GM12874 (cell line): ENCODE measurements at regions not wholly inside any gene's neighbourhood (a gene's known extent, or its start where the extent isn't known, plus 50 kb on each side); places are given as distances from the start of the nearest gene placed in this dataset.

ENCODE experiments used
- TF ChIP-seq, protein P1 (sequence below): IDR thresholded peaks from 2 replicates; pipeline ENCODE4 v1.5.1; 2011; ENCODE audit warnings: low read depth, mild to moderate bottlenecking, control low read depth, low read length, moderate library complexity; ENCODE audit not compliant: insufficient read depth

- TF ChIP-seq, protein P1, sequence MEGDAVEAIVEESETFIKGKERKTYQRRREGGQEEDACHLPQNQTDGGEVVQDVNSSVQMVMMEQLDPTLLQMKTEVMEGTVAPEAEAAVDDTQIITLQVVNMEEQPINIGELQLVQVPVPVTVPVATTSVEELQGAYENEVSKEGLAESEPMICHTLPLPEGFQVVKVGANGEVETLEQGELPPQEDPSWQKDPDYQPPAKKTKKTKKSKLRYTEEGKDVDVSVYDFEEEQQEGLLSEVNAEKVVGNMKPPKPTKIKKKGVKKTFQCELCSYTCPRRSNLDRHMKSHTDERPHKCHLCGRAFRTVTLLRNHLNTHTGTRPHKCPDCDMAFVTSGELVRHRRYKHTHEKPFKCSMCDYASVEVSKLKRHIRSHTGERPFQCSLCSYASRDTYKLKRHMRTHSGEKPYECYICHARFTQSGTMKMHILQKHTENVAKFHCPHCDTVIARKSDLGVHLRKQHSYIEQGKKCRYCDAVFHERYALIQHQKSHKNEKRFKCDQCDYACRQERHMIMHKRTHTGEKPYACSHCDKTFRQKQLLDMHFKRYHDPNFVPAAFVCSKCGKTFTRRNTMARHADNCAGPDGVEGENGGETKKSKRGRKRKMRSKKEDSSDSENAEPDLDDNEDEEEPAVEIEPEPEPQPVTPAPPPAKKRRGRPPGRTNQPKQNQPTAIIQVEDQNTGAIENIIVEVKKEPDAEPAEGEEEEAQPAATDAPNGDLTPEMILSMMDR, result no peak
These were observed 674.0 kb downstream of the PLCL1 start for GRCh38 chr2:198478361-198478760.

- TF ChIP-seq, protein P1, result no peak
These were observed 671.6 kb downstream of the PLCL1 start for GRCh38 chr2:198476007-198476406.

DNA sequence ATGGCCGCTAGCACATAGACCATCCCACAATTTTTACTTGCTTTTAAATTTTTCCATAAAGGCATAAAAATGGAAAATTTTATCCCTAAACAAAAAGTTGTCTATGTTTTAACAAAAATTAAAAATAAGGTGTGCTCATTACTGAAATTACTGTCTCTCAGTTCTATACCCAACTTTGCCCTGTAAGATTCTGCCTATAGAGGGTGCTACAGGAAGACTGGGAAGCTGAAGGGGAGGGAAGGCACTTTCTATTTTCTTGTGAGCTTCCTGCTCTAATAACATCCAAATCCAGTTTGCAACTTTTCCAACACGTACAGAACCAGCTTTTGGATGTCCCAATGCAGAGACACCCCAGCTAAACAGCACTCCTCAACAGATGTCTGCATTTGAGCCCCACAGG is 666.9 kb downstream of the PLCL1 start:
- TF ChIP-seq, protein P1, result peak; percentile 32; the same call in 1 of the 2 replicates

DNA sequence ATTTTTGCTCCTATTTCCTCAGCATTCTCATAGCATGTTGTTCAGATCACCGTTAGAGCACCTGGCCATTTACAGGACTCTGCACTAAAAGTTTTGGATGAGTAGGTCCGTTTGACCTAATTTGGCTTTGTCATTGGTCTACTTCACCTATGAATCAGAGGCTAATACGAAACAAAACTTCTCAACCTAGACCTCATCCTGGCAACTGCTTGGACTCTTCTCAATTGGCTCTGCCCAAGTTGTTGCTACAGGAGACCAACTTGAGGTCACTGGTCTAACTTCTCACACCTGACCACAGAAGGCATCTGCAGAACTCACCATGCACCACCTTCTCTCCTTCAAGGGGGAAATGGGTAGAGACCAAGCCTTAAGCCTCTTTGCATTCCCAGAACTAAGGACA is 663.7 kb downstream of the PLCL1 start:
- TF ChIP-seq, protein P1, result no peak

- TF ChIP-seq, protein P1, result no peak
These were observed 661.6 kb downstream of the PLCL1 start for GRCh38 chr2:198465970-198466369.

DNA sequence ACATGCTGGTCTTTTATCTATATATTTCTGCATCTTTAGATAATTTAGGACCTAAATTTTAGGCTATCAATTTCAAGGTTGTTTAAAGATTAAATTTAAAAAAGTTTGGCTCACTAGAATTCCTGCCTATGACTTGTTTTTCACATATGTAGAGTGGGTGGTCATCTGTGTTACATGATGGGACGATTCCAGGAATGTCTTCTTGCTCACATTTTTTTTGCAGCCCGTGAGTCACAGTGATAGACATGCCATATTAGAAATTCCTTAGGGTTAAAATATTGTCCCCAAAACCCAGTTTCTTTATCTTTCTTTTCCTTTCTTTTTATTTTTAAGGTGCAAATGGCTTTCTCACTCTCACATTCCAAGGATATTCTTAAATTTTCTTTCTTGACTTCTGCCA is 652.0 kb downstream of the PLCL1 start:
- TF ChIP-seq, protein P1, result no peak

DNA sequence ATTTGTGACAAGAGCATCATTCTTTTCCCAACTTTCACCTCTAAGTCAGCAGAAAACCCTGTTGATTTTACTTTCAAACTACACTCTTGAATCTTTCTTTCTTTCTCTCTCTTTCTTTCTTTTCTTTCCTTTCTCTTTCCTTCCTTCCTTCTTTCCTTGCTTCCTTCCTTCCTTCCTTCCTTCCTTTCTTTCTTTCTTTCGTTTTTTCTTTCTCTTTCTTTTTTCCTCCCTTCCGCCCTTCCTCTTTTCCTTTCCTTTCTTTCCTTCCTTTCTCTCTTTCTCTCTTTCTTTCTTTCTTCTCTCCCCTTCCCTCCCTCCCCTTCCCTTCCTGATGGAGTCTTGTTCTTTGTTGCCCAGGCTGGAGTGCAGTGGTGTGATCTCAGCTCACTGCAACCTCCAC is 649.5 kb downstream of the PLCL1 start:
- TF ChIP-seq, protein P1, result no peak

DNA sequence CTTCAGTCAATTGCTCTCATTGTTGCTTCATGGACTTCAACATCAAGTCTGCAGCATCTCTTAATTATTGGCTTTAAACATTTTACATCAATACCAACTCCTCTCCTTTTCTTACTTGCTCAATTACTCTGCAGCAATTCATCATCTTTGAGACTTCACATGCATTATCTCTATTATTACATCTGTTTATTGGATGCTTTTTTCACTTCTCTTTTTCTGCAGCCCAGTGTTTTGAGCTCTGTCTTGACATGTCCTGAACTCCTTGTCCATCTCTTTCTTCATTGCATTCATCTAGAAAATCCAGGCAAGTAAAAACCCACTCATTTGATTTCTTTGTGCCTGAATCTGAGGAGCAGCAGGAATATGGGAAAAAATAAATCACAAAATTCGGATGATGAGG is 647.9 kb downstream of the PLCL1 start:
- TF ChIP-seq, protein P1, result no peak
